T47D (cell line): ENCODE measurements at regions not wholly inside any gene's neighbourhood (a gene's known extent, or its start where the extent isn't known, plus 50 kb on each side); places are given as distances from the start of the nearest gene placed in this dataset.

Experiments
- DNase-seq, 2 experiments: peaks; one replicate each; pipeline versions ENCODE4 v3.0.0 to v3.0.0-alpha.2; 2011 to 2012; ENCODE audit warnings: low read depth in 1 of 2, low spot score in 1 of 2
- JUND ChIP-seq: IDR thresholded peaks from 2 replicates; pipeline ENCODE4 v1.6.1; 2012; ENCODE audit warnings: low read depth
- in situ Hi-C: cut with HindIII; loops from 2 replicates; pipeline ENCODE4 v1.10.0; 2016; ENCODE audit warnings: low sequenced_read_pairs, low pct_unique_long_range_greater_than_20kb

DNA sequence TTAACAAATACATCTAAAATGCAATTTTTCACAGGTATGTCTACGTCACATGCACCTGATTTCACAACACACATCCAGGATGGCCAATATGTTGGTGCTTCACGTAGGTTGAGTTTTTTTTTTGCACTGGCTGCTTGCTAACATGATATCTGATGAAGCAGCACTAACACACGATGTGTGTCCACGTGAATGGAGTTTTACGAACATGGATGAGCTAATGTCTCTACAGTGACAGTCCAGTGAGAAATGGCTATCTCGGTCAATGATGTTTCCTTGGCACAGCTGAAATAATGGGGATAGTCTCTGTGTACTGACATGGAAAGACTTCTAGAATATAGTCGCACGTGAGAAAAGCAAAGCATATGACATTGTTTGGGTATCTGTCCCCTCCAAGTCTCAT, 563.9 kb upstream of the ADARB2 start:
- no peak for TF ChIP-seq JUND
- no peak for DNase-seq
- in situ Hi-C loops, result no loop called here

DNA sequence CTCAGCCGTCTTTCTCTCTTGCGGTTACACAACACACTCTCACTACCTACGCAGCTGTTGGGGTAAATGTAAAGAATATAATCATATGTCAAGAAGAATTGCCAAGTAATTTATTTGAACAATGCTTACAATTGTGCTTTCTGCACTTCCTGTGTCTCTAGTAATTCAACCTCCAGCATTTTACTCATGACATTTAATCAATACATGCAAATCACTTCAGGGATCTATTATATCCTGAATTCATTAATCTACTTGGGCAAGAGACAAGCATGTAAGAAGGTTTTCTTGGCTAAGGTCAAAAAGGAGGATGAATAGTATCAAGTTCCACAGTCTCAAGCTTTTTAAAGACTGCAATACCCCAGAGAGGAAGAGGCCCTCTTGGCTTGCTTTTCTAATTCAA, 562.9 kb upstream of the ADARB2 start:
- in situ Hi-C loops, result no loop called here
- DNase-seq, result no peak

DNA sequence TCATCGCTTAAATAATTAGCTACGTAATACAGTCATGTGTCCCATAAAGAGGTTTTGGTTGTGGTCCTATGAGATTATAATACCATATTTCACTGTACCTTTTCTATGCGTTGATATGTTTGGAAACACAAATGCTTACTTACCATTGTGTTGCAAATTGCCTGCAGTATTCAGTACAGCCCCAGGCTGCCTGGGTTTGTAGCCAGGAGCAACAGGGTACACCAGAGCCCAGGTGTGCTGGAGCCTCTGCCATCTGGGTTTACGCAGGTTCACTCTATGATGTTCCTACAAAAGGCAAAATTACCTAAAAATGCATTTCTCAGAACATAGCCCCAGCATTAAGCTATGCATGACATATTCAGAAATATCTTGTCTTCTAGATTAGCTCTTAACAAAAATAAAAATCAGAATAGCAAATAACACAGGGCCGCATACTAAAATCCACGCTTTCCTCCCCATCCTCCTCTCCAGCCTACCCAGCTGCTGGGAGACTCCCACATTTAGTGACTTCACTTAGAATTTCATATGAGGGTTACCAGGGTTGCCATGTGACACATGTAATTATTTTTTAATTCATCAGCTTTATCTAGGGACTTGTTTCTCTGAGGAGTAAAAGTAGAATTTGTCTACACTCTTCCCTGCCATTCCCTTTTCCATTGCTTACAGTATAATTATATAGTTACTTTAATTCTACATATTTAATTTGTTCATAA, 559.0 kb upstream of the ADARB2 start:
- no peak for TF ChIP-seq JUND
- in situ Hi-C loops, result no loop called here
- no peak for DNase-seq

More for the DNA sequence above, 562.9 kb upstream of the ADARB2 start:
- TF ChIP-seq JUND, result no peak

DNA sequence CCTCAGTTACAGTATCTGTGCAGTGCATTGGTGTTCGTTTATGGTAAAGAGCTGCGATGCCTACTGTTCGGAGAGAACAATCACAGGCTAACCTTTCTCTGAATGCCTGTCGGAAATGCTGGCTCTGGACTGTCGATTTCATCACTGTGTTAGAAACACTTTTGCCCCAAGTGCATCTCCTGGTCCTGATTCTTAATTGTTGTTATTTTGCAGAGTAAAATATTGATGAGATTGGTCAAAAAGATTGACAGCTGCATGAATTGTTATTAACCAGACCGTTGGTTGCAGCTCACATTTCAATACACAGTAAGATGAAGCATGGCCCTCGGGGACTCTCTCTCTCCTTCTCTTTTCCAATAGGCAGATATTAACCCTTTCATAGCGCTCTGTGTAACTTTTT, 557.4 kb upstream of the ADARB2 start:
- no peak for TF ChIP-seq JUND
- no peak for DNase-seq
- in situ Hi-C loops, result no loop called here

DNA sequence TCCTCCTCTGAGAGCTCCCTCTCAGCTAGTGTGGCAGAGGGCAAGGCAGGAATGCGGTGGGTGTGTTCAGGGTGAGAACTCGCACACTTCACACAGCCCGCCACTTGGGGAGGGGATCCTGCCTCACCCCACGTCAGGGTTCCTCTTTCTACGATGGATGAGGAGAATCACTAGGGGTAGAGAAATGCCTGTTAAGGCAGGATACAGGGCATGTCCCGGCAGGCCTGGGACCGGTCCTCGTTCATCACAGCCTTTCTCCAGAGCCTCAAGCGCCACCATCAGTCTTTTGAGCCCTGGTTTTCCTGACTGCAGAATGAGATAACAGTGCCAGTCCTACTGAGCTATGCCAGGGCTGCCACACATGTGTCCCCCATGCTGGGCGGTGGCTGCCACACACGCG, 546.7 kb upstream of the ADARB2 start:
- no peak for DNase-seq
- in situ Hi-C loops, result no loop called here

DNA sequence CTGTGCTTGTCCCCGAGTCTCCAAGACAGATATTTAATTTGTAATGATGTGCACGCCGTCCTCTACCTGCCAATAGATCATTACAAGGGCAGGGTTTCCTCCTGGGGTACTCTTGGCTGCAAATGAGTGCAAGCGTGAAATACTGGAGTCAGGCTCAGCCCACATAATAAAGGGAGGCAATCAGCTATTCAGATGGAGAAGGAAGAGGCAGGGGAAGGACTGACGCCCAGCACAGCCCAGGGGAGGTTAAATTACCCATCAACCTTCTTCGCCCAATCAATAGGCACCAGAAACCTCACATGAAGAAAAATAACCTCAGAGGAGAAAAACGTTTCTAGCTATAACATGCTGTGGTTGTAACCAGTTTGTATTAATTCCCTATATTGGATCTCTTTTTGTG, 544.9 kb upstream of the ADARB2 start:
- in situ Hi-C loops, result no loop called here
- no peak for DNase-seq

More for the DNA sequence above, 546.7 kb upstream of the ADARB2 start:
- no peak for TF ChIP-seq JUND

DNA sequence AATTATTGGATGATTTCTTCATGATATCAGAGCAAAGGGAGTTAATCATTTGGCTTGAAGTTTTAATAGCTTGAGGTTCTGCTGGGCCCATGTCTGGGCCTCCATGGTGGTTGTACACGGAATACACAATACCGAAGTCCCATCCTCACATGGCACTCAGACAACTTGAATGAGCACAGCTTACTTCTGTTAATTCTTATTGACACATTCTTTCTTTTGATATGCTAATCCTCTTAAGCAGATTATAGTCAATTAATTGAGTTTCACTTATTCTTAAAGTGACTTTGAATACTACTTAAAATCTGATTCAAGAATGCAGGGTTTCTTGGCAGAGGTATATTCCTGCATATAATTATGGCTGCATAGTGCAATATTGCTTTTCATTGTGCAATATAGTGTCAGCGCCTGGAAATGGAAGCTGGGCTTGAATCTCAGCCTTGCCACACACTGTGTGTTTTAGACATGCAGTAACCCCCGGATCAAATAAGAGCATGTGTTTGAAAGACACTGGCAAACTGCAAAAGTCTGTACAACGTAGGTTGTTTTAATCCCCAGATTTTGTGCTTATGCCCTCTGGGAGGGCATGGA, 543.5 kb upstream of the ADARB2 start:
- in situ Hi-C loops, result no loop called here
- no peak for DNase-seq
- no peak for TF ChIP-seq JUND

More for the DNA sequence above, 544.9 kb upstream of the ADARB2 start:
- TF ChIP-seq JUND, result no peak

DNA sequence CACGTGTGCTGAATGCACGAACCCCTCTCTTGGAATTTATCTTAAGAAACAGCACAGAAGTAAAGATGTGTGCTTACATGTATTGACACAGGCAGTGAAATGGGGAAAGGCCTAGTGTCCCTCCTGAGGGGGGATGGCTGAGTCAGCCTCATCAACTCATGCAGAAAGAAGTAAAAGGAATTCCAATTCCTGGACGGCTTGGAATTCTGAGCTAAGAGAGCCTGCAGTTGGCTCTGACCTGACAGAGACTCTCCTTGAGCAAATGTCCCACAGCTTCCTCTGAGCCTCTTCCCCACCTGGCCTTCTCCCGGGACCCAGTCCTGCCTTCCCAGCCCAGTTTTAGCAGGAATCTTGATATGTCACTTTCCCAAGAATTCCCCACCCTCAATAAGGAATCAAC, 542.4 kb upstream of the ADARB2 start:
- no peak for TF ChIP-seq JUND
- in situ Hi-C loops, result no loop called here
- no peak for DNase-seq

DNA sequence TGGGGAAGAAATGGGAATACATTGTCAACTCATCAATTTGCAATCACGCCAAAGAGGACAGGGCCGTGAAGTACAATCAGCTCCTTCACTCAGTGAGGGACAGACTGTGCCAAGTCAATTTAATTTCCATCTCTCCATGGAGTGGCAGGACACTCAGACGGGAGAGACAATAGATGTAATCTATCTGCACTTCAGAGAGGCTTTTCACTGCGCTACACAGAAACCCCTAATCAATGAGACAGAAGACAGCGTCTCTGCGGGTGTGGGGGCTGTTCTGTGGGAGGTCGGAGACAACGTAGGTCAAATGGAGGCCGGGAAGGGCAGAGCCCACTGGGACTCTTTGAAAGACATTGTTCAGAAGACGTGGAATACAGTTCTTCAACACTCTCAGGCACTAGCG, 541.0 kb upstream of the ADARB2 start:
- DNase-seq, result no peak
- TF ChIP-seq JUND, result no peak
- in situ Hi-C loops, result no loop called here

DNA sequence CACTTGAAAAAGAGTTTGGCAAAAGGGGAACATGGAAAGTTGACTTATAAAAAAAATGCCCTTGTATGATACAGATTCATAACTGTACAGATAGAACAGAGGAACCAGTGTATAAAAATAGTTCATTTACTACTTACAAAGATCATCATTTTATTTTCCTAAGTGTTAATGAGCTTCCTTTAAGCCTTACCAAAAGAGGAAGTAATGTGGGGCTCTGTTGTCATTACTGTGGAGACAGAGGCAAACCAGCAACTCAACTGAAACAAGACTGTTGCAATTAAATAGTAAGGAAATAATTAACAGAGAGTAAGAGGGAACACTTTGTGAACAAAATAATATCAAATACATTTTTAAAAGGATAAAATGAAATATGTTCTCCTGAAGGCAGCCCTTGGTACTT, 526.2 kb upstream of the ADARB2 start:
- DNase-seq, result no peak
- in situ Hi-C loops, result no loop called here
- no peak for TF ChIP-seq JUND

DNA sequence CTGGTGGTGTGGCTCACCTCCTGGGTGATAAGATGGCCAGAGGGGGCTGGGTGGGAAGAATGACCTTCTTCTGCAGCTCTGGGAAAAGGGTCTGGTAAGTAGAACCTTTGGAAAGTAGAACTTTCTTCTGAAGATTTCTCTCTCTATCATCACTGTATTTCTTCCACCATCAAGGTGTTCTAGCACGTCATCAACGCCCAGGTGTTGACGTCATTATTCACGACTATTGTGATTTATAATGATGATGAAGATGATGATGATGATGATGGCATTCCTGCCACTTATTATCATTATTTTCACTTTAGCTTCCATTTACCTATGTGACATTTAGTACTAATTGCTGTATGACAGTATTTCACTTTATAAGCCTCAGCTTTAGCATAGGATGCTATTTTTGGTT, 525.6 kb upstream of the ADARB2 start:
- TF ChIP-seq JUND, result no peak
- no peak for DNase-seq
- in situ Hi-C loops, result no loop called here

DNA sequence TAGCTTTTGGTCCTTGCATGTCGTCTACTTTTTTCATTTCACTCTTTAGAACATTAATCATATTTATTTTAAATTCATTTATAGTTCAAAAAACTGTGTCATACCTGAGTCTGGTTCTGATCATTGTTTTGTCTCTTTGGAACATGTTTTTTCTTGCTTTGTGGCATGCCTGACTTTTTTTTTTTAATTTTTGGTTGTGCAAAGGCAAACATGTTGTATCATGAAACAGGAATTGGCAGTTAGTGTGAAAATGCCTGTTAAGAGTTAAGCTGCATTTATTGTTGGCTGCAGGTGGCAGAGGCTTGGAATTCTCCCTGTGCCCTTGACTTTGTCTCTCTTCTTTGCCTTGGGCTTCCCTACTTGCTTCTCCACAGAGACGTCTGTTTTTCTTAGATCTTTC, 525.0 kb upstream of the ADARB2 start:
- no peak for TF ChIP-seq JUND
- in situ Hi-C loops, result no loop called here
- DNase-seq, result no peak

DNA sequence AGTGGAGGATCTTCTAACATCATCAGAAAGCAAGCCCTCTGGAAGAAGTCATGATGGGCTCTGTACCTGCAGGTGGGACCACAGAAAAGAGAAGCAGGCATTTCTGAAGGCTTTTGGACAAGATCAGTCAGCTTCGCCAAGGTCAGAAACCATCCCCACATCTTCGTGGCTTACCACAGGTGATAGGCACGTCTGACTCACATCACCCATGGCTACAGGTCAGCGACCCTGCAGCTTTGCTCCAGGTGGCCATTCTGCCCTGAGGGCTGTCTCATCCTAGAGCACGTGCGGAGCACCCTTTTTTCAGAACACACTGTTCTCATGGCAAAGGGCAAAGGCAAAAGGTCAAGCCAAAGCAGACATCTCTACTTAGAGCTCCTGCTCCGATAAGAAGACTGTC, 518.9 kb upstream of the ADARB2 start:
- in situ Hi-C loops, result no loop called here
- TF ChIP-seq JUND, result no peak
- no peak for DNase-seq

DNA sequence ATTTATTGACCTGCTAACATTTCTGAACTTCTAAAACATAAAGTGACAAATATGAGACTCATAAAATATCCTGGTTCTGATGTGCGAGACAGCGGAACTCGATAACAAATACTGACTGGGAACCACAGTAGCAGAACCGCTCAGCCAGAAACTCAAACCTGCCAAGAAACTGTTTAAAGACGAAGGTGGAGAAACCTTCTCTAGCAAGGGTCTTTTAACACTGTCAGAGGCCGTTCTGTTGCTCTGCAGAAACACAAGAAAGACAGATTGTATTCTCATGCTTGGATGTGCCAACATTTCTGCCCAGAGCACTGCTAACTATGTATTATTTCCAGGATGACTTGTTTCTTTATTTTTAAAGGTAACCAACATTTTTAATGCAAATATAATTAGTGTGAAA, 514.8 kb upstream of the ADARB2 start:
- no peak for TF ChIP-seq JUND
- no peak for DNase-seq
- in situ Hi-C loops, result no loop called here
